Fibroblast of mammary gland (primary cell): ENCODE measurements at regions not wholly inside any gene's neighbourhood (a gene's known extent, or its start where the extent isn't known, plus 50 kb on each side); places are given as distances from the start of the nearest gene placed in this dataset.
A peak's percentile ranks its signal among the peaks of the same experiment; 100 is the strongest.

Source experiments
- DNase-seq: peaks from one replicate; pipeline ENCODE4 v3.0.0-alpha.2; 2010; ENCODE audit warnings: low read depth
- H3K4me3 ChIP-seq: 2 replicates; pipeline ENCODE4 v1.5.1; 2011; ENCODE audit warnings: low read depth, mild to moderate bottlenecking, low read length, moderate library complexity; ENCODE audit not compliant: control insufficient read depth
- CTCF ChIP-seq: conservative IDR thresholded peaks from 2 replicates; pipeline ENCODE4 v1.5.1; 2011; ENCODE audit warnings: low read depth, low read length, inconsistent platforms; ENCODE audit not compliant: control insufficient read depth, insufficient read depth

GRCh38 chr17:15076991-15077663 lies 188.0 kb downstream of the PMP22 start:
- no peak for TF ChIP-seq CTCF
- no peak for DNase-seq
- no peak overlapping the region for H3K4me3 ChIP-seq

- no peak overlapping the region for H3K4me3 ChIP-seq
- TF ChIP-seq CTCF: no peak
- DNase-seq: no peak
Measured at GRCh38 chr17:15051933-15052332, 213.2 kb downstream of the PMP22 start.

GRCh38 chr17:15049795-15050160 lies 215.3 kb downstream of the PMP22 start:
- H3K4me3 ChIP-seq: no peak overlapping the region
- DNase-seq: no peak
- no peak for TF ChIP-seq CTCF

GRCh38 chr17:15048933-15049794 lies 216.0 kb downstream of the PMP22 start:
- TF ChIP-seq CTCF: no peak

GRCh38 chr17:15048381-15048780 lies 216.7 kb downstream of the PMP22 start:
- DNase-seq: no peak
- H3K4me3 ChIP-seq: no peak overlapping the region
- TF ChIP-seq CTCF: no peak

More at GRCh38 chr17:15048933-15049794, 216.0 kb downstream of the PMP22 start:
- DNase-seq: no peak
- H3K4me3 ChIP-seq: no peak overlapping the region

- no peak for DNase-seq
- no peak for TF ChIP-seq CTCF
- H3K4me3 ChIP-seq: no peak overlapping the region
Measured at GRCh38 chr17:15042311-15042710, 222.8 kb downstream of the PMP22 start.

- peak; percentile 16 for DNase-seq
- H3K4me3 ChIP-seq: no peak overlapping the region
Measured at GRCh38 chr17:15039366-15039765, 225.8 kb downstream of the PMP22 start.

More at GRCh38 chr17:15039366-15039765, 225.8 kb downstream of the PMP22 start:
- no peak for TF ChIP-seq CTCF
